BJ (cell line): ENCODE measurements at regions not wholly inside any gene's neighbourhood (a gene's known extent, or its start where the extent isn't known, plus 50 kb on each side); places are given as distances from the start of the nearest gene placed in this dataset.

Experiments
- CTCF ChIA-PET: fragments of 350-600 bp; formaldehyde crosslinking; extraction: SDS; loops from one replicate; lab custom pipeline; 2021; ENCODE audit warnings: antibody characterized with exemption, inconsistent platforms; lab: Yijun Ruan, JAX
- POLR2A ChIA-PET: fragments of 300-600 bp; sonication (Branson Sonifier 250); formaldehyde crosslinking; extraction: SDS; loops from one replicate; lab custom pipeline; 2021; ENCODE audit warnings: antibody characterized with exemption; lab: Charles Lee
- DNase-seq: peaks from one replicate; pipeline ENCODE4 v3.0.0-alpha.2; 2011; ENCODE audit warnings: low read depth
- H3K27me3 ChIP-seq: 2 replicates; pipeline ENCODE4 v1.6.0; 2011; ENCODE audit warnings: low read length; ENCODE audit not compliant: control insufficient read depth, insufficient read depth
- H3K36me3 ChIP-seq: 2 replicates; pipeline ENCODE4 v1.5.1; 2011; ENCODE audit warnings: low read length; ENCODE audit not compliant: control insufficient read depth, insufficient read depth
- H3K4me3 ChIP-seq: 2 replicates; pipeline ENCODE4 v1.5.1; 2011; ENCODE audit warnings: low read depth, mild to moderate bottlenecking, control low read depth, low read length
- CTCF ChIP-seq: IDR thresholded peaks from 2 replicates; pipeline ENCODE4 v1.5.1; 2011; ENCODE audit warnings: low read depth, mild to moderate bottlenecking, control low read depth, inconsistent platforms, low read length, moderate library complexity; ENCODE audit not compliant: insufficient read depth

- ChIA-PET POLR2A (no interaction called here), CTCF (interaction anchor here (0.6 to 1.7 kb wide), 5 partner anchors 17 to 282 kb away, joined by 3 to 5 read pairs (median 4); no protein-coding TSS in a partner anchor)
- no peaks in the 10 kb centered on the region for H3K36me3 ChIP-seq
- DNase-seq: no peak
- no peak for TF ChIP-seq CTCF
- H3K27me3 ChIP-seq: peaks cover 6% of the 10 kb centered on the region
- no peak overlapping the region for H3K4me3 ChIP-seq
Observed at GRCh38 chr16:86781046-86781445, 202.7 kb downstream of the FOXL1 start.

- Histone ChIP-seq H3K4me3 (no peak overlapping the region), H3K36me3 (no peaks in the 10 kb centered on the region), H3K27me3 (peaks cover 8% of the 10 kb centered on the region)
- TF ChIP-seq CTCF: no peak
- ChIA-PET POLR2A (no interaction called here), CTCF (no interaction called here)
- DNase-seq: no peak
Observed at GRCh38 chr16:86783636-86784626, 205.6 kb downstream of the FOXL1 start.

GRCh38 chr16:86786338-86786737, 208.0 kb downstream of the FOXL1 start:
- H3K4me3 ChIP-seq: no peak overlapping the region
- CTCF ChIA-PET: no interaction called here
- POLR2A ChIA-PET: no interaction called here
- H3K27me3 ChIP-seq: peaks cover 6% of the 10 kb centered on the region
- H3K36me3 ChIP-seq: no peaks in the 10 kb centered on the region
- no peak for DNase-seq
- TF ChIP-seq CTCF: no peak

- Histone ChIP-seq H3K27me3 (peaks cover 8% of the 10 kb centered on the region), H3K4me3 (no peak overlapping the region), H3K36me3 (no peaks in the 10 kb centered on the region)
- ChIA-PET POLR2A (no interaction called here), CTCF (no interaction called here)
- TF ChIP-seq CTCF: no peak
- DNase-seq: no peak
Observed at GRCh38 chr16:86786994-86787393, 208.6 kb downstream of the FOXL1 start.

GRCh38 chr16:86787538-86787937, 209.2 kb downstream of the FOXL1 start:
- ChIA-PET POLR2A (no interaction called here), CTCF (no interaction called here)
- Histone ChIP-seq H3K4me3 (no peak overlapping the region), H3K27me3 (peaks cover 9% of the 10 kb centered on the region), H3K36me3 (no peaks in the 10 kb centered on the region)
- no peak for TF ChIP-seq CTCF
- no peak for DNase-seq
